ENCODE measurements at regions not wholly inside any gene's neighbourhood (a gene's known extent, or its start where the extent isn't known, plus 50 kb on each side); places are given as distances from the start of the nearest gene placed in this dataset.

DNA sequence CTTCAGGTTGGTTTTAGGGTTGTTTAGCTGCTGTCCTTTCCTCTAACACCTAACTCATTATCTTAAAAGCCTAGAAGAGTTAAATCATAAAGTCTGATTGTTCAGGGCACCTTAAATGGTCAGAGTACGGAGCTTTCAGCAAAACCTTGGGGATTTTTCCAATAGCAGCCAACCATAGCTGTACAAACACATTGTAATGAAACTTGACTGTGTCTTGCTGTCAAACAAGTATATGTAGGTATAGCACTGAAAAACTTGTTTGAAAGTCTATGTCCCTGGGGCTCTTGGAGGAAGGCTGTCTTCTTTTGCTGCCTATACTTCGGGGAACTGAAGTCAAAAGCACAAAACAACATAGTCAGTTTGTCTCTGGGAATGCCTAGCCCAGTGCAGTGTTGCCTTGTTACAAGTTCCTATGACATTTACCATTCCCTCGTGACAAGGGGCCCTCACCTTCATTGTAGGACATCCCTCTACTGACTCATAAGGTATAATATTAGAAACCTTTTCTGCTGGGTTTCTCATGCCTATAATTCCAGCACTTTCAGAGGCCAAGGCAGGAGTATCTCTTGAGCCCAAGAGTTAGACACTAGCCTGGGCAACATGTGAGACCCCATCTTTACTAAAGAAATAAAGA lies 474.5 kb upstream of the NBEA start:
- peak; percentile 52 for DNase-seq (ENCODE audit: low spot score)

DNA sequence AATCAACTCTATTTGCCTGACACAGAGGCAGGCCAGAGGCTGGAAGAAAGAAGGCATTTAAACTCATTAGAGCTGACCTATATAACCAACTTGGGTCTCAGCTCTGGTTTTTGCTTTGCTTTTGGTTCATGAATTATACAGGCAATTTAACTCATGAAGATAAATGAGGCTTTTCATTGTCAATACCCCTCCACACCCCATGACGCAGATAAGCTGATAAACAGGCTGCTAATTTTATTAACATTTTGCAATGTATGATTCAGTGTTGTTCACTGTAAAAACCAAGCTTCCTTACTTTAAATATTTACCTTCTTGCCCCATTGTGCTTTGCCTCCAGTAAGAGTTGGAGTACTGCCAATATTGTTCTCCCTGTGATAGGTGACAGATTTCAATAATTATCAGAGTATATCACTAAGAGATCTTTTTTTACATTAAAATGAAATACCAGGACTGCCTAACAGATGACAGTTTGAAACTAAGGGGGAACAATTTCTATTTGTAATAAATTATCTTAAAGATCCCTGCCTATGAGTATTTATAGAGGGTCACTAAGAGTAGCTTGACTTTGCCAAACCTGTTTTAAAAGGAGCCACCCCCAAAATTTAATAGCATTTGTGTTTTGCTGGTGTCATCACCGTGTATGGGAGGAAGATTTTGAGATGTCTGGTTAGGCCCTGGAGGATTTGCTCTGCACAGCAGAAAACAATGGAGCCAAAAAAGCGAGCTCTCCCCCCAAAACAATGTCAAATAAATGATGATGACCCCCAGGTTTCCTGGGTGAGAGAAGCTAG lies 472.7 kb upstream of the NBEA start:
- peak; percentile 29 for DNase-seq (ENCODE audit: low spot score)

DNA sequence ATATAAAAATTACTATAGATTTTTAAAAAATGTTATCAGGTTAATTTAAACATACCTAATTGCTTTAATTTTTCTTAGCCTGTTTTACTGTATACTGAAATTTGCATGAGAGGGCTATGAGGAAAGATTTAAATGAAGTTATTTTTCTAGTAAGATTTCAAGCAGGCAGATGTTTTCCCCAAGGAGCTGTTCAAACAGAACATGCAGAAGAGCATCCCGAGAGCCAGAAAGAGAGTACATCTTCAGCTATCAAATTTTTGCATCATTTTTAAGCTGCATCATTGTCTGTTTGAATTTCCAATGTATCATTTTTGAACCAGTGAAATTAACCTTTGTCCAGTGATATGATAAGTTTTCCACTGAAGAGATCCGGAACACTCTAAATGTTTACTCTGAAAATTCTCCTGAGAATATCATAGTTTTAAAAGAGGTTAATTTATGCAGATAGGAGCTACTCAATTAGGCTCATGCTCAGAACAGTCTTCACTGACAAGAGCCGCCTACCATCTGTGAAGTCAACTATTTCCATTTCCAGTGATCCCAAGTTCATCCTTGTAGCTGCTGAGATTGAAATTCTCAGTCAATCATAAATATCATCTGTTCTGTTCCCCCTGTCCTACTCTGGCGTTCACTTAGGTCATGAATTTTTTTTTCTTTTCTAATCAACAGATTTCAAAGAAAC lies 467.7 kb upstream of the NBEA start:
- DNase-seq (ENCODE audit: low spot score), result no peak

DNA sequence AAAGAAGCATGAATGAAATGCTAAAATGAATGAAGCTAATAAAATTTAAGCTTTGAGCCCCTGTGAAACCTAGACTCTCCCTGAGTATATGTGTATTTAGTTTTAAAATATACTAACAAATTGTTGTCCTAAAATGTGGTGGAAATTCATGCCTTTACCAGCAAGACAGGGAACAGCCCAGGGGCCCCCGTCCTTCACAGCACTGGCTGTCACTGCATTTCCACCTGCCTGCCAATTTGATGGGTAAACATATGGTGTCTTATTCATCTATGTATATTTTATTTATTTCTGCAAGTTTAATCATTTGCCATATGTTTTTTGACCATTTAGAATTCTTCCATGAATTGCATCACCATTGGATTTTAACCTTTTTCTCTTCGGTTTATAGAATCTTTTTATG lies 463.7 kb upstream of the NBEA start:
- DNase-seq (ENCODE audit: low spot score), result no peak

DNA sequence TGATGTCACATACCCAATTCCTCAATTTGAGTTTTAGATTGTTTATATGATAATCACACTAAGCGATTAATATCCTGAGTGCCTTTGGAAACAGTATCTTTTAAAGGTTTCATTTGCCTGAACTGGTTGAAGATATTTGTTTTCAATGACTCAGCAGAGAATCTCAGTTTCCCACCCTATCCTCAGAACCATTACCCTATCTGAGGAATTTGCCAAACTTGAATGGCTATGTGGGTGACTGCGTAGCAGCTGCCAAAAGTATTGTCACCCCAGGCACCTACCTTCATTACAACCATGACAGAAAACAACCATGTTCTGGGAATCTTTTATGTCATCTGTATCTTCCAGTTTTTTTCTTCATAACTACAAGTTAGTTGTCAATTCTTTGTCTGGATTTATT lies 440.1 kb upstream of the NBEA start:
- DNase-seq (ENCODE audit: low spot score), result no peak

DNA sequence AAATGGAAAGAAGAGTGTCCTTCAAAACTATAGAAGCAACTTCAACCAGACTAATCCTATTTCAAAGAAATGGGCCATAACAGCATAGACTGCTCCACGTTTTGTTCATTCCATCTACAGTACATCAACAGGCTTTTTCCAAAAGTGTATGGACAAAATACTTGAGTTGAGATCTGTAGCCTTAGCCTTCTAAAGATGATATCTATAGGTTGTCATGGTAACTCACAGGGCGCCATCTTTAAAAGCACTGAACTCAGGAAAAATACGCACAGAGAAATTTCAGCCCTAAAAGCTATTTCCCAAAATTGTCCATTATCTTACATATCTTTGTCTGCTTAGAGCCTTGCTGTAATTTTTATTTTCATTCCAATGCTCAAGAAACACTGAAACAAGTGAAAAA lies 439.4 kb upstream of the NBEA start:
- DNase-seq (ENCODE audit: low spot score), result no peak

DNA sequence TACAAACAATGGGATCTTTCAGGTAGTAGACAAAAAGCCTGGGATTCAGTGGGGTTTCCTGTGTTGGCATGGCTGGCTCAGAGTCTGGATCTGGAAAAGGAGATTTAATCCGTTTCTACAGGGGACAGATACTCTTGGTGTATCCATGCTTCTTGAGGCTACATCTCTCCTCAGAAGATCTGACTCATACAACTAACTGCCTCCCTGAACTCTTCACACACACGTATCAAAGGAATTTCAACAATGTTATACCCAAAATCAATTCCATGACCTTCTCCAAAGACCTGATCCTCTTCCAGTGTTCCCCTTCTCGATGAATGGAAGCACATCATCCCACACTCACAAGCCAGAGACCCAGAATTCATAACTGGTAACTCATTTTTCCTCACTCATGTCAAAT lies 435.3 kb upstream of the NBEA start:
- DNase-seq (ENCODE audit: low spot score), result peak; percentile 21

DNA sequence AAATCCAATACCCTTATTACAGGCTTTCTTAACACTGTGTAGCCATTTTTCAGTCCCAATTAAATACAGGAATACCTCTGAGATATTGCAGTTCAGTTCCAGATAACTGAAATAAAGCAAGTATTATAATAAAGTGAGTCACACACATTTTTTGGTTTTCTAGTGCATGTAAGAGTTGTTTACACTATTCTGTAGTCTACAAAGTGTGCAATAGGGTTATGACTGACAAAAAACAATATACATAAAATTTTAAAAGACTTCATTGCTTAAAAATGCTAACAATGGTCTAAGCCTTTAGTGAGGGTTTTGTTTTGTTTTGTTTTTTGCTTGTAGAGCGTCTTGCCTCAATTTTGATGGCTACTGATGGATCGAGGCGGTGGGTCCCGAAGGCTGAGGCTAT lies 434.4 kb upstream of the NBEA start:
- no peak for DNase-seq (ENCODE audit: low spot score)

DNA sequence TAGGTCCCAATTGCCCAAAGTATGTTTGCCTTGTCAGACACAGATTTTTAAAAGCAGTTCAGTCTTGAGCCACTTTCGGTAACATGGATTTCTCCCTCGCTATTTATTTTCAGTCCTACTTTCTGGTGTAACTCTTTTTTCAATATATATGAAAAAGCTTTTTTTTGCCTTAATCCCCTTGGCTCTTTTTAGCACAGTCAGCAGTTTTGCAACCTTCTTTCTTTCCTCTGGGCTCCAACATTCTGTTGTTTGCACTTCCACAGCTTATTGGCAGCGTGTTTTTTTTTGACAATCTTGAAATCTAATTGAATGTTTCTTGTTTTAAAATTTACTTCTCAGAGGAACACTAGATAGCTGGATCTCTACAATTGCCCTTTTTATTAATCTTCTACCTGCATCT lies 429.3 kb upstream of the NBEA start:
- DNase-seq (ENCODE audit: low spot score), result no peak

DNA sequence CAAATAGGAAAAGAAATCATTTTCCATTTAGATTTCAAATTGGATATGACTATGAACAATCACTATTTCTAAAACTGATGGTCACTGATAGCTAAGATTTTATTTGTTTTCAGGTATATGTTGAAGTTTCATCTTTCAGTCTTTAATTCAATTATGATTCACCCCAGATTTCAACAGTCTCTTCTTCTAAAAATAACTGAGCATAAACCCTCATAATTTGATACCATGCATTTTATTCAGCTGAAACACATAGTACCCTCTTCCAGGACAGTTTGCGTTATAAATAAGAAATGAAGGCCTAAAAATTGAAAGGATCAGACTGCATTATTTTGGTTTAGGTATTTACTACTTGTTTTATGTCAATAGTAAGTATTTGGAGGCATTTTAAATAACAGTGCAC lies 428.5 kb upstream of the NBEA start:
- no peak for DNase-seq (ENCODE audit: low spot score)

DNA sequence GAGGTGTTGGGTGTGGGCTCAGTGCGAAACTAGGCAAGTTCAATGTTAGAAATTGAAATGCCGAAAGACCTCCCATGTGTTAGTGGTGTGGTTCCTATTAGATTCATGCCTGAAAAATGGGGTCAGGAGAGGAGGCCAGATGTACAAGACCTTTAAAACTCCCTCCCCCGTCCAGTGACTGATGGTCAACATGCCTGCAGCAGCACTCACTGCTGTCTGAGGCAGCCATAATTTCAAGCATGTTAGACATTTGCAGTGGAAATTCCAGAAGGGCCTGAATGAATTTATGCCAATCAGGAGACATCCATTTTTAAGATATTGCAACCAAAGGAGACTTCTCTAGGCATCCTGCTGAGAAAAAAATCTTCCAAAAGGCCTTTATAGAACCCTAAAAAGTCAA lies 426.9 kb upstream of the NBEA start:
- no peak for DNase-seq (ENCODE audit: low spot score)

DNA sequence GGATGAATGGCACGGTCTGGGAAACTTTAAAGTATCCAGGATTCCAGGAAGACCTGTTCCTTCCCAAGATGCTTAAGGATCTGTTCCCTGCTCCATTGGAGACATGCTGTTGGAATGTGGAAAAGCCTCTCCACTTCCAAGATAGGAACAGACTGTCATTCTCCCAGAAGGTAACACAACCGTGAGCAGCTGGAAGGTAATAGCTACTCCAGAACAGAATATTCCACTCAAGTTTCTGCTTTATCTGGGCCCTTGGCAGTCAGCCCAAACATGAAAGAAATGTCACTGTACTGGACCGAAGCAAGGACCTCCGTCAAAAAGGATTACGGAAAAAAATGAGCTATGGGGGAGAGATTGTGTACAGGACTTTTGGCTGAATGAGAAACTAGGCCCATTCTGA lies 420.9 kb upstream of the NBEA start:
- no peak for DNase-seq (ENCODE audit: low spot score)

DNA sequence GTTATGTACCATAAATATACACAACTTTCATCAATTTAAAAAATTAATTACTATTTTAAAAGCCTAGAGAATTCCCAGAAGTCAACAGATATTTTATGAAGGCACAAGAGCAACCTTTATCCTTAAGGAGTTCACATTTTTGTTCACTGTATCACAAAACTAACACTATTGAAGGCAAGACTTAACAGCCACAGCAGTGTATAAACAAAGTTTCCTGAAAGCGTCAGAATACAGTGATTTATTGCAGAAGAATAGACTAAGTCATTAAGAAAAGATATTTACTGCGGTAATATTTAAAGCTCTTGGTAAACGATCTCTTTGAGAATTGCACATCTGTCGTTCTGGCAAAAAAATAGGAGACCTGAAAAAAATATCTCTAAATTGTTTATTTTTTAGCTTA lies 419.3 kb upstream of the NBEA start:
- DNase-seq (ENCODE audit: low spot score), result no peak

DNA sequence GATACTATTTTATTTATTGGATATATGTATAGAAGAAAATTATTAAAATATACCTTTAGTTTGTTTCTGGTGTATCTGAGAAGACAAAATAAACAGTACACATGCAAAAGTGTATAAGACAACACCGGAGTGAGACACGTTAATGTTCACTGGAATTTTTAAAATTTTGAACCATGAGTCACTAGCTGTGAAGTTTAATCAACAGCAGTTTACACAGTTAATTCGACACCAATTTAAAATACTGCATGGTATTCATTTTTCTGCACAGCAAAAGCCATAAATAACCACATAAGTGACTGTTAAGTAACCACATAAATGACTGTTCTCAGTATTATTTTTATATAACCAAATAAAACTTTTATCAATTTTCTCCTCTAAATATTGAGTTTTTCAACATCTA lies 418.7 kb upstream of the NBEA start:
- peak; percentile 11 for DNase-seq (ENCODE audit: low spot score)

DNA sequence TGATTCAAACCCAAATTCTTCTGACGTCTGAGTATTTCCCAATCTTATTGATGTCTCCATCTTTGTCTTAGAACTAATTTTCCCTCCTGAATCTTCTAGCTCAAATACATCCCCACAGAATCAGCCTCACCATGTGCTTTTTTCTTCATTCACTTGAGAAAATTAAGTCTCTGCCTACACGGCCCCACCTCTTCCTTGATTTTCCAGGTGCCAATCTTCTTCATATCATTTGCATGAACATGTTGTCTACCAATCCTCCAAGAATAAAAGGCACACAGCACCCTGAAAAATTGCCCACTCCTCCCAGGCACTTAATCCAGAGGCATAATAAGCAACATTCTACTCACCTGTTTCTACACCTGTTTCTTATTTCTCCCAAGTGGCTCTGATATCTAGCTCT lies 408.1 kb upstream of the NBEA start:
- no peak for DNase-seq (ENCODE audit: low spot score)

DNA sequence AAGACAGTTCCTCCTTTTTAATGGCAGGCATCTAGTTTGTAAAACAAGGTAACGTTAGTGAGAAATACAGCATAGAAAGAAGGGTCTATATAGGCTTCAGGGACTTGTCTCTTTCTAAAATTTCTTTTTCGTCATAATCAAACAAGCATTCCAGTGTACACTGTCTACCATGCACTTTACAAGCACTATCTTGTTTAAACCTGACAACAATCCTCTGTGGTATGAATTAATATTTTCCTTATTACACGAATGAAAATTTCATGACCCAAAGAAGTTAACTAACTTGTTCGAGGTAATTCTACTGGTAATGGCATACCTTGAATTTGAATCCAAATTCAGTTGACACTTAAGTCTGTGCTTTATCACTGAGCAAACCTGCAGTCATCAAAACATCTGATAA lies 399.7 kb upstream of the NBEA start:
- DNase-seq (ENCODE audit: low spot score), result no peak

DNA sequence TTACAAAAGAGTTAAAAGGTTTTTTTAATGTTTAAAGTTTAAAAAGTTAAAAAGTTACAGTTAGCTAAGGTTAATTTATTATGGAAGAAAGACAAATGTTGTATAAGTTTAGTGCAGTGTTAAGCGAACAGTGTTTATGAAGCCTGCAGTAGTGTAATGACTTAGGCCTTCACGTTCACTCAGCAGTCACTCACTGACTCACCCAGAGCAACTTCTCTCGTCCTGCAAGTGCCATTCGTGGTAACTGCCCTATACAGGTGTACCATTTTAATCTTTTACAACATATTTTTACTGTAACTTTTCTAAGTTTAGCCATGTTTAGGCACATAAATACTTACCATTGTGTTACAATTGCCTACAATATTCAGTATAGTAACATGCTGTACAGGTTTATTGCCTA lies 398.2 kb upstream of the NBEA start:
- peak; percentile 9 for DNase-seq (ENCODE audit: low spot score)

DNA sequence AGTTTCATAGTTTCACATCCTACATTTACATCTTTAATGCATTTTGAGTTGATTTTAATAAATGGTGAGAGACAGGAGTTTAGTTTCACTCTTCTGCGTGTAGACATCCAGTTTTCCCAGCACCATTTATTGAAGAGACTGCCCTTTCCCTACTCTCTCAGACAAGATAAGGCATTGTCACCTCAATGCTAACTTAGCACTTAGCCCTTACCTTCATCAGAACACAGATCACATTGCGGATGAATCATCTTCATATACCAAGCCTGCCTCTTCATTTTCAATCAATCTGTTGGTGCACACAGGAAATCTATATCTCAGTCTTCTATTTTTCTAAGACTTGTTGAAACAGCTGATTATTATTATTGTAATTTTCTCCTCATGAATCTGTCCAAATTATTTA lies 396.6 kb upstream of the NBEA start:
- no peak for DNase-seq (ENCODE audit: low spot score)

DNA sequence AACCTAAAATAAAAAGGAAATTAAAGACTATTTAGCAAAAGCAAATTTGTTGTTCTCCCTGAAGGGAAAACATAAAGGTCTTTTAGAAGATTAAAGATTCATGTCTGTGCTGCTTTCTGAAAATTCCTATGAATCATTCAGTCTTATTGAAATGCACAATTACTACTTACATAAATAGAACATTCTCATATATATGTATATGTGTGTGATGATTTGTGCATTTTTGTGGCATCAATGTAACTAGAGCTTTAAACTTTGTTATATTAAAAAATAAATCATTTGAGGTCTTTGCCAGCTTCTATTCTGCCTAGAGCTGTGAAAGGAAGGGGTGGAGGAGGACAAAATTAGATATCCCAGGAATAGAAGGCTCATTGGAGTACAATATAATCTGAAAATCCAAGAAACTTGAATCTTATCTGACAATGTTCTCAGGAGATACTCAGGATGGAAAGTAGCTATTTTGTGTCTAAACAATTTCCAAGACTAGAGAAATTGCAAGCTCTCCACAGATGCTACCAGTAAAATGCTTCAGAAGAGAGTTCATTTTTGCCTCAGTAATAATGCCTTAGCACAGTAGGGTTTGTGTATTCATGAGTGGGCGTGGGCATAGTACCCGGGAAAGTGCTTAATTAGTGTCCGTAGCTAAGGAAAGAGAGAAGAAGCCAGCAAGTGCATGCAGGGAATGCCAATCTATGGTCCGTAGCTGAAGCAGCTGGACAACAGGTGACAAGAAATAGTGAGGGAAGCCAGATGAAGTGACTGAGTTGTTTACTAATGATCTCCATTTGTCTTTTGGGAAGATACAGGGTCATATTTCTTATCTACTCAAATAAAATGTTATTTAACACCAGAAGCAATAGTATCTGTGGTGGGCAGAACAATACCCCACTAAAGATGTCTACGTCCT lies 395.5 kb upstream of the NBEA start:
- no peak for DNase-seq (ENCODE audit: low spot score)

DNA sequence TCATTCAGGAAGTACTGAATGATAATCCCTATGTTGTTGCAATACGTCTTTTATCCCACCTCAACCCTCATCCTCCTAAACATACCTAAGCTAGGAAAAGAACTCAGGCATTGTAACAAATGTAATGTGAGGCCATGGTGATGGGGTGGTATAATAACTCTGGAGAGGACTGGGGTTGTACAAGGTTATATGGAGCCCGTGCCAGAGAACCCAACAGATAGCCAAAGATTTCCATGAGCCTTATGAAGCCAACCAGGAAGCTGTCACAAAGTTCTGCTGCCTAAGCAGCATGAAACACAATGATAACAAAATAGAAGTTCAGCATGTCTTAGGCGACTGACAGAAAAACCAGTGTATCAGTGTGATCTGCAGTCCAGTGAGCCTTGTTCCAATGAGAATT lies 394.1 kb upstream of the NBEA start:
- no peak for DNase-seq (ENCODE audit: low spot score)

DNA sequence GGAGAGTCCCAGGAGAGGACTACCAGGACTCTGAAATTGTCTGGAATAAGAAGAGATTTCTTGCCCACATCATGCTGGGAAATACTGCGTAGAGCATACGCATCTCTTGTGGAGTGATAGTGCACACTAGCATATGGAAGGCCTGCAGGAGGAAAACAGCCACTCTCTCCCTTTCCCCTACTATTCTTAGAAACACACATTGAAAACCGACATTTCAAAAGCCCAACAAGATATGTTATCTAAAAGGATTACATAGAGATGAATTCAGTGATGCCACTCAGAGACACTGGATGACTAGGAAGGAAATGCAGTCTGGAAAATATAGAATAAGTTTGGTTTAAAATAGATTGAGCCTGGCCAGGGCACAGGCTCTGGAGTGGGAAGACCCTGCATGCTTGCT lies 388.7 kb upstream of the NBEA start:
- no peak for DNase-seq (ENCODE audit: low spot score)

DNA sequence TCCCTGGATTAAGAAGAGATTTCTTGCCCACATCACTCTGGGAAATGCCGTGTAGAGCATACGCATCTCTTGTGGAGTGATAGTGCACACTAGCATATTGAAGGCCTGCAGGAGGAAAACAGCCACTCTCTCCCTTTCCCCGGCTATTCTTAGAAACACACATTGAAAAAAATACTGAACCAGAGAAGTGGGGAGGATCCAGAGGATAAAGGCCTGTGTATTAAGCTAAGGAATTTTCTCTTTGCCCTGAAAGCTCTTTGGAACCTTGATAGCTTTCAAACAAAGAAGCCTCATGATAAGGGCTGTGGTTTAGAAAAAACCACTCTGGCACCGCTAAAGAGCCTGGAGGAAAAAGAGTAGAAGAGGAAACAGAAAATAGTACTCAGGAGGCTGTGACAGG lies 386.1 kb upstream of the NBEA start:
- no peak for DNase-seq (ENCODE audit: low spot score)

DNA sequence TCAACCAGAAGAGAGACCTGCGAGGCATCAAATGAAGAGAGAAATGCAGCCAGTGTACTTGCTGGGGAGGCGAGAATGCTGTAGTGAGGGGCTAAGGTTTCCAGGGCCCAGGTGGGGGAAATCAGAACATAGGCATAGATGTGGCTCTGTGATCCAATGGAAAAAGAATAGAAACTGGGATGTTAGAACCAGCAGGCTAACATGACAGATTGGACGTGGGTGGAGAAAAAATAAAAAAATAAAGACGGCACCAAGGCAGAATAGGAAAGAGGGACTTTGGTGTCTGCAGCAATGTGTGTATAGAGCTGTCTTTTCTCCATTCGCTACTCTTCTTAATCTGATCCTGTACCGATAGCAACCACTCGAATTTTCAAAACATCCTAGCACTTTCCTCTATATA lies 381.0 kb upstream of the NBEA start:
- no peak for DNase-seq (ENCODE audit: low spot score)

Data from kidney tubule cell (primary cell).